A549 (cell line): ENCODE measurements at regions not wholly inside any gene's neighbourhood (a gene's known extent, or its start where the extent isn't known, plus 50 kb on each side); places are given as distances from the start of the nearest gene placed in this dataset.

ENCODE experiments used
- ATAC-seq, 2 experiments: fragments of 200-7000 bp in 1 of 2; fragments of >200 bp in 1 of 2; cut with Nextera tagmentation in 1 of 2; cut with Tn5 transposase in 1 of 2; 3 replicates each; pipeline versions ENCODE4 v1.8.0 to v1.9.1; 2018 to 2020; ENCODE audit warnings: mild to moderate bottlenecking in 1 of 2, moderate library complexity in 1 of 2
- CTCF ChIA-PET: fragments of 300-600 bp; sonication (Branson Sonifier 250); formaldehyde crosslinking; extraction: SDS; loops from one replicate; lab custom pipeline; 2021; ENCODE audit warnings: antibody characterized with exemption, inconsistent platforms; lab: Yijun Ruan, JAX
- POLR2A ChIA-PET: fragments of 350-600 bp; formaldehyde crosslinking; extraction: SDS; loops from one replicate; lab custom pipeline; 2021; ENCODE audit warnings: antibody characterized with exemption, inconsistent platforms; lab: Yijun Ruan, JAX
- DNase-seq, 2 experiments: peaks; one replicate each; pipeline versions ENCODE4 v3.0.0 to v3.0.0-alpha.2; 2011 to 2016; ENCODE audit warnings: low read depth in 1 of 2, low spot score in 1 of 2
- FAIRE-seq: peaks from 2 replicates; lab custom pipeline; 2011; peaks lifted over from hg19 to GRCh38; lab: Jason Lieb, UNC
- H3K27ac ChIP-seq, 2 experiments: fragments of >200 bp; sonication (Bioruptor Twin); formaldehyde crosslinking; 3 replicates each; pipeline ENCODE4 v1.5.1; 2016 to 2017
- H3K4me1 ChIP-seq: fragments of >200 bp; sonication (Bioruptor Twin); formaldehyde crosslinking; 3 replicates; pipeline ENCODE4 v1.6.1; 2016
- H3K4me2 ChIP-seq: fragments of >200 bp; sonication (Bioruptor Twin); formaldehyde crosslinking; 3 replicates; pipeline ENCODE4 v1.6.1; 2016
- H3K4me3 ChIP-seq: fragments of >200 bp; sonication (Bioruptor Twin); formaldehyde crosslinking; 3 replicates; pipeline ENCODE4 v1.5.1; 2016
- H3K9me3 ChIP-seq: fragments of >200 bp; sonication (Bioruptor Twin); formaldehyde crosslinking; 3 replicates; pipeline ENCODE4 v1.6.1; 2016
- BHLHE40 ChIP-seq: IDR thresholded peaks from 2 replicates; pipeline ENCODE4 v1.6.1; 2012; ENCODE audit warnings: low read depth, low read length, inconsistent platforms
- CEBPB ChIP-seq, 2 experiments: fragments of >200 bp in 1 of 2; sonication (Bioruptor Twin) in 1 of 2; formaldehyde crosslinking in 1 of 2; IDR thresholded peaks; 2 replicates each; pipeline ENCODE4 v1.6.1; 2012 to 2016
- CHD4 ChIP-seq: fragments of 200-600 bp; sonication (generic); IDR thresholded peaks from 2 replicates; pipeline ENCODE4 v1.6.1; 2016; ENCODE audit warnings: antibody characterized with exemption, mild to moderate bottlenecking, borderline replicate concordance
- FOSL2 ChIP-seq, 2 experiments: fragments of 450-650 bp in 1 of 2; fragments of >200 bp in 1 of 2; sonication (Bioruptor Twin) in 1 of 2; formaldehyde crosslinking; IDR thresholded peaks; 2 replicates each; pipeline versions ENCODE4 v1.5.0 to v1.6.1; 2016 to 2020; ENCODE audit warnings: mild to moderate bottlenecking in 1 of 2, moderate library complexity in 1 of 2
- FOXS1 ChIP-seq: fragments of 250-450 bp; sonication (Bioruptor Pico); IDR thresholded peaks from 2 replicates; pipeline ENCODE4 v1.5.0; 2020; ENCODE audit warnings: mild to moderate bottlenecking, moderate library complexity
- HOXB13 ChIP-seq: fragments of 250-450 bp; sonication (Bioruptor Pico); IDR thresholded peaks from 2 replicates; pipeline ENCODE4 v1.5.0; 2020; ENCODE audit warnings: low read depth, mild to moderate bottlenecking, moderate library complexity
- JUNB ChIP-seq: fragments of >200 bp; sonication (Bioruptor Twin); formaldehyde crosslinking; IDR thresholded peaks from 2 replicates; pipeline ENCODE4 v1.6.1; 2016
- KDM5A ChIP-seq: fragments of 200-600 bp; sonication (generic); IDR thresholded peaks from 2 replicates; pipeline ENCODE4 v1.6.1; 2016; ENCODE audit warnings: antibody characterized with exemption, mild to moderate bottlenecking
- MAFK ChIP-seq: fragments of 450-650 bp; IDR thresholded peaks from 2 replicates; pipeline ENCODE4 v1.6.1; 2014; ENCODE audit not compliant: partially characterized antibody
- NR3C1 ChIP-seq: fragments of >200 bp; sonication (Bioruptor Twin); formaldehyde crosslinking; IDR thresholded peaks from 3 replicates; pipeline ENCODE4 v1.6.1; 2017
- PHF8 ChIP-seq: fragments of 200-600 bp; sonication (generic); IDR thresholded peaks from 2 replicates; pipeline ENCODE4 v1.6.1; 2016; ENCODE audit warnings: low read depth, mild to moderate bottlenecking, antibody characterized with exemption, moderate library complexity, borderline replicate concordance
- POLR2A ChIP-seq: IDR thresholded peaks from 2 replicates; pipeline ENCODE4 v1.6.1; 2012; ENCODE audit warnings: mild to moderate bottlenecking, low read length
- RAD21 ChIP-seq, 2 experiments: fragments of >200 bp in 1 of 2; sonication (Bioruptor Twin) in 1 of 2; formaldehyde crosslinking in 1 of 2; IDR thresholded peaks in 1 of 2; conservative IDR thresholded peaks in 1 of 2; 2 replicates in 1 of 2; 3 replicates in 1 of 2; pipeline ENCODE4 v1.6.1; 2012 to 2018; ENCODE audit warnings: inconsistent platforms in 1 of 2
- RCOR1 ChIP-seq: fragments of 150-350 bp; IDR thresholded peaks from 2 replicates; pipeline ENCODE4 v1.6.1; 2014; ENCODE audit warnings: antibody characterized with exemption, low read length, low read depth
- RFX5 ChIP-seq: fragments of 450-650 bp; IDR thresholded peaks from 2 replicates; pipeline ENCODE4 v1.7.1; 2014; ENCODE audit warnings: antibody characterized with exemption, mild to moderate bottlenecking, moderate library complexity
- SMC3 ChIP-seq: fragments of >200 bp; sonication (Bioruptor Twin); formaldehyde crosslinking; IDR thresholded peaks from 3 replicates; pipeline ENCODE4 v1.6.1; 2018; ENCODE audit warnings: inconsistent platforms
- TFCP2L1 ChIP-seq: fragments of 250-450 bp; sonication (Bioruptor Pico); IDR thresholded peaks from 2 replicates; pipeline ENCODE4 v1.5.0; 2021; ENCODE audit warnings: mild to moderate bottlenecking
- TP53 ChIP-seq: fragments of 250-450 bp; sonication (Bioruptor Pico); IDR thresholded peaks from 2 replicates; pipeline ENCODE4 v1.5.0; 2021; ENCODE audit warnings: mild to moderate bottlenecking, moderate library complexity
- ZC3H11A ChIP-seq: fragments of 450-650 bp; IDR thresholded peaks from 2 replicates; pipeline ENCODE4 v1.6.1; 2014; ENCODE audit warnings: antibody characterized with exemption, mild to moderate bottlenecking
- WGBS: methylation state at CpG from one replicate; pipeline ENCODE4 v1.1.6; 2017; ENCODE audit errors: missing lambda C conversion rate; 5-methylcytosine and 5-hydroxymethylcytosine counted together
- TF ChIP-seq, protein P1 (sequence below): fragments of 150-350 bp; IDR thresholded peaks from 2 replicates; pipeline ENCODE4 v1.6.1; 2014; ENCODE audit warnings: low read depth, mild to moderate bottlenecking, low read length
- TF ChIP-seq, protein P2 (sequence below): fragments of 450-650 bp; IDR thresholded peaks from 2 replicates; pipeline ENCODE4 v1.6.1; 2014; ENCODE audit warnings: antibody characterized with exemption
- TF ChIP-seq, protein P3 (sequence below): fragments of >200 bp; sonication (Bioruptor Twin); formaldehyde crosslinking; IDR thresholded peaks from 3 replicates; pipeline ENCODE4 v1.5.1; 2016
- TF ChIP-seq, protein P4 (sequence below): IDR thresholded peaks from 2 replicates; pipeline ENCODE4 v1.6.1; 2012

DNA sequence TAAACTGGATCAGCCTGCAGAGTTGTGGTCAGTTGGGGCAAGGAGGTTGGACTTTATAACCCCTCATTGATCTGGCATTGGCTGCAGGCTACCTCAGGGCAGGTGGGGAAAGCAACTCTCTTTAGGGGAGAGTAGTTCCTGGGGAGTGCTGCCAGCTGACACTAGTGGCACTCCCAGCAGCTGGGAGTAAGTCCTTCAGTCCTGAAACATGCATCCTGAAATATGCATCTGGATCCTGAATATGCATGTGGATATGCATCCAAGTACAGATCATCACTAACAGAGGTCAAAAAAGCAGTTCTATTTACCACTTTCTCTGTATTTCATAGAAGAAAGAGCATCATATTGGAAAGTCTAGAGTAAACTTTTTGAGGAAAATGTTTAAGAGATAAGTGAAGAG, 350.8 kb downstream of the EPM2A start:
- TF ChIP-seq JUNB (no peak), ZC3H11A (no peak), RCOR1 (no peak), HOXB13 (CRISPR knock-in tag) (no peak), MAFK (no peak), FOXS1 (CRISPR knock-in tag) (no peak), RAD21 (conservative IDR thresholded peaks at IDR 0.05 in 1 of 2, IDR thresholded peaks at IDR 0.05 in 1 of 2) (no peak), KDM5A (no peak)
- TF ChIP-seq, protein P1, sequence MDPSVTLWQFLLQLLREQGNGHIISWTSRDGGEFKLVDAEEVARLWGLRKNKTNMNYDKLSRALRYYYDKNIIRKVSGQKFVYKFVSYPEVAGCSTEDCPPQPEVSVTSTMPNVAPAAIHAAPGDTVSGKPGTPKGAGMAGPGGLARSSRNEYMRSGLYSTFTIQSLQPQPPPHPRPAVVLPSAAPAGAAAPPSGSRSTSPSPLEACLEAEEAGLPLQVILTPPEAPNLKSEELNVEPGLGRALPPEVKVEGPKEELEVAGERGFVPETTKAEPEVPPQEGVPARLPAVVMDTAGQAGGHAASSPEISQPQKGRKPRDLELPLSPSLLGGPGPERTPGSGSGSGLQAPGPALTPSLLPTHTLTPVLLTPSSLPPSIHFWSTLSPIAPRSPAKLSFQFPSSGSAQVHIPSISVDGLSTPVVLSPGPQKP = no peak
- TF ChIP-seq, protein P2, sequence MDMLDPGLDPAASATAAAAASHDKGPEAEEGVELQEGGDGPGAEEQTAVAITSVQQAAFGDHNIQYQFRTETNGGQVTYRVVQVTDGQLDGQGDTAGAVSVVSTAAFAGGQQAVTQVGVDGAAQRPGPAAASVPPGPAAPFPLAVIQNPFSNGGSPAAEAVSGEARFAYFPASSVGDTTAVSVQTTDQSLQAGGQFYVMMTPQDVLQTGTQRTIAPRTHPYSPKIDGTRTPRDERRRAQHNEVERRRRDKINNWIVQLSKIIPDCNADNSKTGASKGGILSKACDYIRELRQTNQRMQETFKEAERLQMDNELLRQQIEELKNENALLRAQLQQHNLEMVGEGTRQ = no peak
- POLR2A ChIA-PET = no interaction called here
- CTCF ChIA-PET = no interaction called here
- Histone ChIP-seq H3K4me3 (no peak overlapping the region), H3K4me2 (no peak overlapping the region), H3K4me1 (no peaks in the 10 kb centered on the region), H3K27ac (no peak overlapping the region), H3K9me3 (no peaks in the 10 kb centered on the region)
- no peak for DNase-seq
- no peak for FAIRE-seq
- ATAC-seq = no peak

DNA sequence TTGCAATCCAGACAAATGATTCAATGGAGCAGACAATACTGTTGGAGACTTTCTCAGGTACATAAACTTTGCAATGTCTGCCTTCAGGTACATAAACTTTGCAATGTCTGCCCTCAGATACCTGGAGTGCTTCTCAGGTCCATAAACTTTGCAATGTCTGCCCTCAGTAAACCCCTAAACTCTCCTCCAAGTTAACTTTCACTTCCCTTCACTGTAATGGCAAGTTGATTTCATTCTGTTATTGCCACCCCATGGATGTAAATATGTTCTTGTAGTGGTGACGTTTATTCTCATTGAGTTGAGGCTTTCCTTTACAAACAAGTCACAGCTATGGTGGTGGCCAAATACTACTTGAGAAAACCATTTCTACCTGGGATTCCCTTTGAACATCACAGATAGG, 338.8 kb downstream of the EPM2A start:
- CTCF ChIA-PET = interaction anchor here (0.7 kb wide), 1 partner anchor 90 kb away, joined by 3 read pairs; no protein-coding TSS in a partner anchor
- Histone ChIP-seq H3K4me2 (no peak overlapping the region), H3K4me3 (no peak overlapping the region), H3K27ac (no peak overlapping the region), H3K4me1 (no peaks in the 10 kb centered on the region)
- POLR2A ChIA-PET = no interaction called here
- FAIRE-seq = no peak
- ATAC-seq = no peak
- 55% methylated on average over 1 of the region's 1 CpG for whole genome bisulfite sequencing
- DNase-seq = no peak
- TF ChIP-seq, protein P3, sequence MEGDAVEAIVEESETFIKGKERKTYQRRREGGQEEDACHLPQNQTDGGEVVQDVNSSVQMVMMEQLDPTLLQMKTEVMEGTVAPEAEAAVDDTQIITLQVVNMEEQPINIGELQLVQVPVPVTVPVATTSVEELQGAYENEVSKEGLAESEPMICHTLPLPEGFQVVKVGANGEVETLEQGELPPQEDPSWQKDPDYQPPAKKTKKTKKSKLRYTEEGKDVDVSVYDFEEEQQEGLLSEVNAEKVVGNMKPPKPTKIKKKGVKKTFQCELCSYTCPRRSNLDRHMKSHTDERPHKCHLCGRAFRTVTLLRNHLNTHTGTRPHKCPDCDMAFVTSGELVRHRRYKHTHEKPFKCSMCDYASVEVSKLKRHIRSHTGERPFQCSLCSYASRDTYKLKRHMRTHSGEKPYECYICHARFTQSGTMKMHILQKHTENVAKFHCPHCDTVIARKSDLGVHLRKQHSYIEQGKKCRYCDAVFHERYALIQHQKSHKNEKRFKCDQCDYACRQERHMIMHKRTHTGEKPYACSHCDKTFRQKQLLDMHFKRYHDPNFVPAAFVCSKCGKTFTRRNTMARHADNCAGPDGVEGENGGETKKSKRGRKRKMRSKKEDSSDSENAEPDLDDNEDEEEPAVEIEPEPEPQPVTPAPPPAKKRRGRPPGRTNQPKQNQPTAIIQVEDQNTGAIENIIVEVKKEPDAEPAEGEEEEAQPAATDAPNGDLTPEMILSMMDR = no peak
- no peak for TF ChIP-seq CEBPB (IDR thresholded peaks at IDR 0.05)
- TF ChIP-seq RFX5 = no peak
- TF ChIP-seq PHF8 = no peak
- TF ChIP-seq TP53 (CRISPR knock-in tag) = no peak
- TF ChIP-seq POLR2A = no peak
- no peak for TF ChIP-seq BHLHE40
- no peak for TF ChIP-seq FOSL2 (IDR thresholded peaks at IDR 0.05)
- no peak for TF ChIP-seq FOSL2 (CRISPR knock-in tag; IDR thresholded peaks at IDR 0.05)
- no peak for TF ChIP-seq MAFK
- no peak for TF ChIP-seq TFCP2L1
- TF ChIP-seq, protein P1 = no peak
- TF ChIP-seq, protein P4, sequence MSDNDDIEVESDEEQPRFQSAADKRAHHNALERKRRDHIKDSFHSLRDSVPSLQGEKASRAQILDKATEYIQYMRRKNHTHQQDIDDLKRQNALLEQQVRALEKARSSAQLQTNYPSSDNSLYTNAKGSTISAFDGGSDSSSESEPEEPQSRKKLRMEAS = no peak
- no peak for TF ChIP-seq FOXS1 (CRISPR knock-in tag)
- TF ChIP-seq NR3C1 = no peak
- no peak for TF ChIP-seq CHD4
- TF ChIP-seq SMC3 = no peak
- TF ChIP-seq, all 56 proteins: peak for 0
- H3K9me3 ChIP-seq = no peaks in the 10 kb centered on the region
